ENCODE measurements at regions not wholly inside any gene's neighbourhood (a gene's known extent, or its start where the extent isn't known, plus 50 kb on each side); places are given as distances from the start of the nearest gene placed in this dataset.

DNA sequence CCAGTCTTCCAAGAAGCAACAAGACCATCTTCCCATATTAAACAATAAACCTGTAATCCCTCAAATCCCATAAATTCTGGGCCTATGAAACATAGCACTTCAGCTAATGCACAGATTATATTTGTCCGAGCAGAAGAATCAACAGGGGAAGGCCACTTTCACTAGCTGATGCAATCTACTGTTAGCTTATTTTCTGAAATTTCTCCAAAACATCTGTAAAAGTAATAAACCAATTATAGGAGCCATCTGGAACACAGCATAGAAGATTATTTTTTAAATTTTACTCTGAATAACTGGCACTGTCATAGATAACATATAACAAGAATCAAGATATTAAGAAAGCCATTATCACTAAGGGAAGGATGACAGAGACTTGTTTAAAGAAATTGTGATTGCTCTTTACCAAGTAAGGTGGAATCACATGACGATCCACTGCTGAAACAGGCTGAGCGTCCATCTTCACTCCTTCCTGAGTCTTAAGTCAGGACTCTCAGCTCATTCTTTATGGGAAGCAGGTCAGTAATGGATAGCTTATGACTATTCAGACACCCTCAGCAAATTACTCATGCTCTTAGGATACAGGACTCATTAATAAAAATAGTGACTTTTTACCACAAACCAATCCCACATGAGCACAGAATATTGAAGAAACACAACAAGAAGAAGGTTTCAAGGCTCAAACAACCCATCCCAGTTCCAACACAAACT is 719.5 kb downstream of the XPNPEP1 start:
- no peak for TF ChIP-seq EZH2 (IDR thresholded peaks at IDR 0.05; ENCODE audit: borderline replicate concordance)
- TF ChIP-seq, protein P1, sequence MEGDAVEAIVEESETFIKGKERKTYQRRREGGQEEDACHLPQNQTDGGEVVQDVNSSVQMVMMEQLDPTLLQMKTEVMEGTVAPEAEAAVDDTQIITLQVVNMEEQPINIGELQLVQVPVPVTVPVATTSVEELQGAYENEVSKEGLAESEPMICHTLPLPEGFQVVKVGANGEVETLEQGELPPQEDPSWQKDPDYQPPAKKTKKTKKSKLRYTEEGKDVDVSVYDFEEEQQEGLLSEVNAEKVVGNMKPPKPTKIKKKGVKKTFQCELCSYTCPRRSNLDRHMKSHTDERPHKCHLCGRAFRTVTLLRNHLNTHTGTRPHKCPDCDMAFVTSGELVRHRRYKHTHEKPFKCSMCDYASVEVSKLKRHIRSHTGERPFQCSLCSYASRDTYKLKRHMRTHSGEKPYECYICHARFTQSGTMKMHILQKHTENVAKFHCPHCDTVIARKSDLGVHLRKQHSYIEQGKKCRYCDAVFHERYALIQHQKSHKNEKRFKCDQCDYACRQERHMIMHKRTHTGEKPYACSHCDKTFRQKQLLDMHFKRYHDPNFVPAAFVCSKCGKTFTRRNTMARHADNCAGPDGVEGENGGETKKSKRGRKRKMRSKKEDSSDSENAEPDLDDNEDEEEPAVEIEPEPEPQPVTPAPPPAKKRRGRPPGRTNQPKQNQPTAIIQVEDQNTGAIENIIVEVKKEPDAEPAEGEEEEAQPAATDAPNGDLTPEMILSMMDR (IDR thresholded peaks at IDR 0.05; ENCODE audit: poor library complexity) = no peak
